ENCODE measurements at regions not wholly inside any gene's neighbourhood (a gene's known extent, or its start where the extent isn't known, plus 50 kb on each side); places are given as distances from the start of the nearest gene placed in this dataset.

DNA sequence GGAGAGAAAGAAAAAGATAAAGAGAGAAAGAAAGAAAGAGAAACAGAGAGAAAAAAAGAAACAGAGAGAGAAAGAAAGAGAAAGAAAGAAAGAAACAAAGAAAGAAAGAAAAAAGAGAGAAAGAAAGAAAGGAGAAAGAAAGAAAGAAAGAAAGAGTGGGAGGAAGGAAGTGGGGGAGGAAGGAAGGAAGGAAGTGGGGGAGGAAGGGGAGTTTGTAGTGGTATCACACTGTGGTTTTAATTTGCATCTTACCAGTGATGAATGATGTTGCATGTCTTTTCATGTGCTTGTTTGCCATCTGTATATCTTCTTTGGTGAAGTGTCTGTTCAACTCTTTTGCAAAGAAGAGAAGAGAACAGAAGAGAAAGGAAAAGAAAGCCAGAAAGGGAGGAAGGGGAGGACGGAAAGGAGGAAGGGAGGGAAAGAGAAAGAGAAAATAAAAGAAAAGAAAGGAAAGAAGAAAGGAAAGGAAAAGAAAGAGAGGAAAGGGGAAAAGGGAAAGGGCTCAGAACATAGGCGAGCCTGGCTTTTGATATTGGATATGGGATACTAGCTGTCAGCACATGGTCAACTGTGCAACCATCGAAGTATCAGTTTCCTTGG, 79.2 kb upstream of the FRMD4A start:
- TF ChIP-seq, protein P1, sequence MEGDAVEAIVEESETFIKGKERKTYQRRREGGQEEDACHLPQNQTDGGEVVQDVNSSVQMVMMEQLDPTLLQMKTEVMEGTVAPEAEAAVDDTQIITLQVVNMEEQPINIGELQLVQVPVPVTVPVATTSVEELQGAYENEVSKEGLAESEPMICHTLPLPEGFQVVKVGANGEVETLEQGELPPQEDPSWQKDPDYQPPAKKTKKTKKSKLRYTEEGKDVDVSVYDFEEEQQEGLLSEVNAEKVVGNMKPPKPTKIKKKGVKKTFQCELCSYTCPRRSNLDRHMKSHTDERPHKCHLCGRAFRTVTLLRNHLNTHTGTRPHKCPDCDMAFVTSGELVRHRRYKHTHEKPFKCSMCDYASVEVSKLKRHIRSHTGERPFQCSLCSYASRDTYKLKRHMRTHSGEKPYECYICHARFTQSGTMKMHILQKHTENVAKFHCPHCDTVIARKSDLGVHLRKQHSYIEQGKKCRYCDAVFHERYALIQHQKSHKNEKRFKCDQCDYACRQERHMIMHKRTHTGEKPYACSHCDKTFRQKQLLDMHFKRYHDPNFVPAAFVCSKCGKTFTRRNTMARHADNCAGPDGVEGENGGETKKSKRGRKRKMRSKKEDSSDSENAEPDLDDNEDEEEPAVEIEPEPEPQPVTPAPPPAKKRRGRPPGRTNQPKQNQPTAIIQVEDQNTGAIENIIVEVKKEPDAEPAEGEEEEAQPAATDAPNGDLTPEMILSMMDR (IDR thresholded peaks at IDR 0.05; ENCODE audit: borderline replicate concordance, control extremely low read depth, extremely low read depth, insufficient read depth, missing control alignments): no peak
- in situ Hi-C loops (cut with MboI; ENCODE audit: low sequenced_read_pairs, unreplicated experiment): no loop called here
- DNase-seq (ENCODE audit: low spot score): no peak

DNA sequence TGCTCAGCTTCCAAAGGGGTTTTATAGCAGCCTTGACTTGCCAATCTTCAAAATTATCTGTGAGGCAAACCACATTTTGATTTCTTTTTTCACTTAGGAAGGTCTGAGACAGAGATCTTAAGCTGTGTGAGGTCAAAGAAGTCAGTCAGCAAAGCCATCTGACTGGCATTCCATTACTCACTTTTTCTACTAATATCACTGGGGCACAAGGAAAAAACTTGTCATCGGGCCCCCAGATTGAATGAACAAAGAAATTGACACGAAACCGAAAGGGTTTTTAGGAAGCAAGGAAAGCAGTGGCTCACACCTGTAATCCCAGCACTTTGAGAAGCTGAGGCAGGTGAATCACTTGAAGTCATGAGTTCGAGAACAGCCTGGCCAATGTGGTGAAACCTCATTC, 78.5 kb upstream of the FRMD4A start:
- in situ Hi-C loops (cut with MboI; ENCODE audit: low sequenced_read_pairs, unreplicated experiment): no loop called here
- no peak for DNase-seq (ENCODE audit: low spot score)
- TF ChIP-seq, protein P1 (IDR thresholded peaks at IDR 0.05; ENCODE audit: borderline replicate concordance, control extremely low read depth, extremely low read depth, insufficient read depth, missing control alignments): no peak

DNA sequence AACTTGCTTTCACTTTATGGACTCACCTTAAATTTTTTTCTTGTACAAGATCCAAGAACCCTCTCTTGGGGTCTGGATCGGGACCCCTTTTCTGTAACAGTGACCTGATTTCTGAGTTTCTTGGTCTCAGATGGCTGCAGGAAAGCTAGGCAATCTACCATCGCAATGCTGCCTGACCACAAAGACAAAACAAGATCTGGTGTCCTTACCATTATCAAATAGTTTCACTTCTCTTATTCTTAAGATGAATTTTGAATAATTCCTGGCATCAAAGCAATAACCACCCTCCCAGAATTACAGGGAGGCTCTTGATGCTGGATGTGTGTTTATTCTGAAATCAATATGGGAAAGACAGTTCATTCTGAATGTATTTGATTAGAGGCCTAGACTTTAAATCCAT, 77.4 kb upstream of the FRMD4A start:
- in situ Hi-C loops (cut with MboI; ENCODE audit: low sequenced_read_pairs, unreplicated experiment): no loop called here
- no peak for DNase-seq (ENCODE audit: low spot score)
- TF ChIP-seq, protein P1 (IDR thresholded peaks at IDR 0.05; ENCODE audit: borderline replicate concordance, control extremely low read depth, extremely low read depth, insufficient read depth, missing control alignments): no peak

DNA sequence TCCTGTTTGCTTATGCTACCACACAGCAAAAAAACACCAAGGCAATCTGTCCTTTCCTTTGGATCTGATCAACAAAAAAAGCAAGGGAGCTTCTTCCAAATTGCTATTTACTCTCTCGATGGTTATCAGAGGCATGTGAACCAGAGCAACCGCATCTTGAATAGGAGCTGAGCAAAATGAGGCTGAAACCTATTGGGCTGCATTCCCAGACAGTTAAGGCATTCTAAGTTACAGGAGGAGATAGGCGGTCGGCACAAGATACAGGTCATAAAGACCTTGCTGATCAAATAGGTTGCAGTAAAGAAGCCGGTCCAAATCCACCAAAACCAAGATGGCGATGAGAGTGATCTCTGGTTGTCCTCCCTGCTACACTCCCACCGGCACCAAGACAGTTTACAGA, 76.8 kb upstream of the FRMD4A start:
- in situ Hi-C loops (cut with MboI; ENCODE audit: low sequenced_read_pairs, unreplicated experiment): no loop called here
- DNase-seq (ENCODE audit: low spot score): no peak
- TF ChIP-seq, protein P1 (IDR thresholded peaks at IDR 0.05; ENCODE audit: borderline replicate concordance, control extremely low read depth, extremely low read depth, insufficient read depth, missing control alignments): no peak

DNA sequence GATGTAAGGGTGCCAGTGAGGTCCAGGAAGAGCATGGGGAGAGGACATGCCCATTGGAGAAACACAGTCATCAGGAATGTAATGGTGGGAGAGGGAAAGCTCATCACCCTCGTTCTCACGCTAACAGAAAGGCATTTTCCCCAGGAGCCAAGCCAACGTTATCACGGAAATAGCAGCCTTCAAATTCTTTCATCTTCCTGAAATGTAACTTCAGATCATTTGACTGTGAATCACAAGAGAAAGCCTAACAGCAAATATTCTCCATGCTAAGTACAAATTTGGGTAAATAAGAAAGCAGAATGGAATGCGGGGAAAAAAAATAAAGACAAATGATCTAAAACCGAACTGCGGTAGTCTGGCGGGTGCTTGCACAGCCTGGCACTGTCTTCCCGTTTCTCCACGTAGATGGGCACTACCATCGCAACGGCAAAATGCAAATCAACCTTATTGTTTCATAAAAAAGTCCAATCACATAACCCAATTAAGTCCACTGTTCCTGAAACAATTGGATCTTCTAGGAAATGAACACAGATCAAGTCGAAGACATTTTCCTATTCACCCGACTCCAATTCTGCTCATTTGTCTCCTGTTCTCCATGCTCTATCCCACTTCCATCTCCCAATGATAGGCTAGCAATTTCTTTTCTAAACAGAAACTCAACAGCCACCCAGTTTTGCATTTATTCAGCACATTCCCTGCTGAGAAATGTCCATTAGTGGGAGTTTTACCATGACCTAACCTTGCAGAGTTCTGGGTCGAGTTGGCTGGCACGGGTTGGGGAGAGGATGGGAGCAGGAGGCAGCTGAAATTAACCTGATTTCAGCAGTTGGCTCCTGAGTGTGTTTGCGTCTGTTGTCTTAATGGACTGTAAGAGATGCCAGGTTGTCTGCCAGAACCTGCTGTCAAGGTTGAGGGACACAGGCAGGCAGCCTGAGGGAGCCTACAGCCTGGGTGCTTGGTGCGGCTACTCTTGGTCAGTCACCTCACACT, 74.6 kb upstream of the FRMD4A start:
- in situ Hi-C loops (cut with MboI; ENCODE audit: low sequenced_read_pairs, unreplicated experiment): no loop called here
- DNase-seq (ENCODE audit: low spot score): no peak
- TF ChIP-seq, protein P1 (IDR thresholded peaks at IDR 0.05; ENCODE audit: borderline replicate concordance, control extremely low read depth, extremely low read depth, insufficient read depth, missing control alignments): no peak

DNA sequence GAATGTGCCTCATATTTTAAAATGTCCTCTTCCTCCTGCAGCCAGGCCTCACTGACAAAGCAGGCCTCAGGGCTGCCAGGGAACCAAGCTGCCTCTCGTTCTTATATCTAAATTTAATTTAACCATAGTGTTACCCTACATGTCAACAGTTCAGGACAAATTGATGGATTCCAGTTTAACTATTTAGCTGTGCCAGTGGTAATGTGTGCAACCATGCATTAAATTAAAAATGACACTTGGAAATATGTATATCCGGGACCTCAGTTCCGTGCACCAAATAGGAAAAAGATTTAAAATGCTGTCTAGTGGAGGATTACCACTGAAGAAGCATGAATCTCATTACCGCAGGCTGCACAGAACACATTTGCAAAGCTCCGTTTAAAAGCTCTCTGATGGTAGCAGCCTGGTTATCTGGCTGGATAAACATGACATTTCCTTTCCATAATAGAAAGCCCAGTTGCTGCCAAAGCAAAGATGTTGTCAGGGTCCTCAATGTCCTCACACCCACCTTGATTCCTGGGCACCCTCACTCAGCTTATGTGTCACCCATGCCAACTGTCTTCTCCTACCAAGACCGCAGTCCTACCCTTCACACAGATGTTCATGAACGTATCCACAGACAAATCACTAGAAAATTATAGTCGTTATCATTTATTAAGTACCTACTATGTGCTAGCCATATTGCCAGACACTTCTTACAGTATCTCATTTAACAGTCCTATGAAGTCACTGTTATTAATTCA, 73.3 kb upstream of the FRMD4A start:
- no peak for DNase-seq (ENCODE audit: low spot score)
- in situ Hi-C loops (cut with MboI; ENCODE audit: low sequenced_read_pairs, unreplicated experiment): no loop called here
- TF ChIP-seq, protein P1 (IDR thresholded peaks at IDR 0.05; ENCODE audit: borderline replicate concordance, control extremely low read depth, extremely low read depth, insufficient read depth, missing control alignments): no peak

Measured in GM13976 (cell line).